GM23338 (cell line): ENCODE measurements at regions not wholly inside any gene's neighbourhood (a gene's known extent, or its start where the extent isn't known, plus 50 kb on each side); places are given as distances from the start of the nearest gene placed in this dataset.

Experiments
- ATAC-seq: fragments of 200-7000 bp; cut with Tn5 transposase; 3 replicates; pipeline ENCODE4 v1.9.1; 2020
- DNase-seq: peaks from one replicate; pipeline ENCODE4 v3.0.0-alpha.2; 2015; ENCODE audit warnings: low spot score
- H2AFZ ChIP-seq: fragments of 200-600 bp; sonication (generic); 2 replicates; pipeline ENCODE4 v1.8.0; 2016; ENCODE audit warnings: antibody characterized with exemption, mild to moderate bottlenecking, moderate library complexity
- H3F3A ChIP-seq: fragments of 200-600 bp; sonication (generic); replicated peaks from 2 replicates; pipeline ENCODE4 v1.8.0; 2017; ENCODE audit warnings: antibody characterized with exemption, mixed run types, low read depth
- H3K27ac ChIP-seq: fragments of 200-600 bp; sonication (generic); 2 replicates; pipeline ENCODE4 v1.6.1; 2016; ENCODE audit warnings: low read depth
- H3K27me3 ChIP-seq: fragments of 200-600 bp; sonication (generic); 2 replicates; pipeline ENCODE4 v1.8.0; 2016; ENCODE audit warnings: mild to moderate bottlenecking, mixed run types, moderate library complexity; ENCODE audit not compliant: insufficient read depth
- H3K36me3 ChIP-seq: fragments of 200-600 bp; sonication (generic); 2 replicates; pipeline ENCODE4 v1.8.0; 2016; ENCODE audit warnings: mild to moderate bottlenecking; ENCODE audit not compliant: insufficient read depth
- H3K4me1 ChIP-seq: fragments of 200-600 bp; sonication (generic); 2 replicates; pipeline ENCODE4 v1.8.0; 2016; ENCODE audit warnings: mild to moderate bottlenecking, moderate library complexity; ENCODE audit not compliant: insufficient read depth
- H3K4me2 ChIP-seq: fragments of 200-600 bp; sonication (generic); 2 replicates; pipeline ENCODE4 v1.7.1; 2017; ENCODE audit warnings: mixed run types
- H3K4me3 ChIP-seq: fragments of 200-600 bp; sonication (generic); 2 replicates; pipeline ENCODE4 v1.6.1; 2016; ENCODE audit warnings: mixed run types
- H3K79me2 ChIP-seq: fragments of 200-600 bp; sonication (generic); replicated peaks from 2 replicates; pipeline ENCODE4 v1.8.0; 2017; ENCODE audit warnings: mild to moderate bottlenecking; ENCODE audit not compliant: insufficient read depth
- H3K9me2 ChIP-seq: fragments of 200-600 bp; sonication (generic); 2 replicates; pipeline ENCODE4 v1.8.0; 2017; ENCODE audit not compliant: insufficient read depth
- H4K20me1 ChIP-seq: fragments of 200-600 bp; sonication (generic); replicated peaks from 2 replicates; pipeline ENCODE4 v1.8.0; 2017; ENCODE audit warnings: mild to moderate bottlenecking; ENCODE audit not compliant: insufficient read depth
- H3K27ac Mint-ChIP-seq: 2 replicates; pipeline ENCODE4 v1.8.0; 2020; ENCODE audit warnings: inconsistent platforms, mild to moderate bottlenecking, moderate library complexity, mixed read lengths
- H3K27me3 Mint-ChIP-seq: 3 replicates; pipeline ENCODE4 v1.8.0; 2022; ENCODE audit warnings: low read depth, mild to moderate bottlenecking, moderate library complexity, mixed read lengths, inconsistent platforms; ENCODE audit not compliant: insufficient read depth, poor library complexity
- H3K36me3 Mint-ChIP-seq: 3 replicates; pipeline ENCODE4 v1.8.0; 2021; ENCODE audit warnings: low read depth, mild to moderate bottlenecking, inconsistent platforms, moderate library complexity, mixed read lengths
- H3K4me1 Mint-ChIP-seq: 3 replicates; pipeline ENCODE4 v1.8.0; 2020; ENCODE audit warnings: mild to moderate bottlenecking, inconsistent platforms, mixed read lengths
- H3K4me3 Mint-ChIP-seq: 3 replicates; pipeline ENCODE4 v1.8.0; 2021; ENCODE audit warnings: moderate library complexity, mild to moderate bottlenecking, inconsistent platforms, mixed read lengths
- H3K9me3 Mint-ChIP-seq: 3 replicates; pipeline ENCODE4 v1.8.0; 2020; ENCODE audit warnings: moderate library complexity, mild to moderate bottlenecking, inconsistent platforms, mixed read lengths
- CTCF ChIP-seq, 2 experiments: fragments of 200-600 bp in 1 of 2; sonication (generic) in 1 of 2; conservative IDR thresholded peaks; 2 replicates each; pipeline versions ENCODE4 v1.5.1 to v1.6.1; 2016 to 2017; ENCODE audit warnings: antibody characterized with exemption in 2 of 2, low read depth in 2 of 2, mild to moderate bottlenecking in 2 of 2, moderate library complexity in 1 of 2
- ETS1 ChIP-seq: IDR thresholded peaks from 2 replicates; pipeline ENCODE4 v1.6.1; 2016; ENCODE audit warnings: antibody characterized with exemption
- EZH2phosphoT487 ChIP-seq: fragments of 200-600 bp; sonication (generic); IDR thresholded peaks from one replicate; pipeline ENCODE4 v1.8.1; 2018; ENCODE audit warnings: antibody characterized with exemption; ENCODE audit not compliant: unreplicated experiment
- JUNB ChIP-seq: IDR thresholded peaks from one replicate; pipeline ENCODE4 v1.6.1; 2016; ENCODE audit warnings: antibody characterized with exemption; ENCODE audit not compliant: unreplicated experiment
- POLR2AphosphoS5 ChIP-seq: IDR thresholded peaks from 2 replicates; pipeline ENCODE4 v1.6.1; 2016; ENCODE audit warnings: antibody characterized with exemption, low read depth
- ZNF331 ChIP-seq: fragments of 250-450 bp; sonication (Bioruptor Pico); IDR thresholded peaks from 2 replicates; pipeline ENCODE4 v1.5.0; 2020; ENCODE audit warnings: low read depth, mild to moderate bottlenecking, moderate library complexity
- TF ChIP-seq, protein P1 (sequence below): fragments of 250-450 bp; sonication (Bioruptor Pico); IDR thresholded peaks from 2 replicates; pipeline ENCODE4 v1.5.0; 2020; ENCODE audit warnings: mild to moderate bottlenecking, moderate library complexity

DNA sequence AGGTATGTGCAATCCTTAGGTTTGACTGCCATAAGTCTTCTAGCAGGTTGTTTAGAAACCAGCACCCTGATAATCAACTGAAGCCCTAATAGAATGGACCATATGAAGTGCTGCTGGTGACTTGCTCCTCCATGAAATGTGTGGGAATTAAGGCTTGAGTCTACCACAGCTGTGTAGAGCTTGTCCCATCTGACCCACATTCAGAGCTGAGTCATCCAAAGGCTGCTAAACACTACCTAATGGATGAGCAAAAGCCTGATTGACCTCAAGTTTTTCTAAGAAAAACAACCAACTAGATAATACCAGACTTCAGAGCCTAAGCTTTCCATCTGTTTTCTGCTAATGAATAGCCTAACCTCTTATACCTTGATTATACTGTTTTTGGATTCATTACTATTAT, 120.3 kb upstream of the MOCS1 start (continued):
- TF ChIP-seq, protein P1, sequence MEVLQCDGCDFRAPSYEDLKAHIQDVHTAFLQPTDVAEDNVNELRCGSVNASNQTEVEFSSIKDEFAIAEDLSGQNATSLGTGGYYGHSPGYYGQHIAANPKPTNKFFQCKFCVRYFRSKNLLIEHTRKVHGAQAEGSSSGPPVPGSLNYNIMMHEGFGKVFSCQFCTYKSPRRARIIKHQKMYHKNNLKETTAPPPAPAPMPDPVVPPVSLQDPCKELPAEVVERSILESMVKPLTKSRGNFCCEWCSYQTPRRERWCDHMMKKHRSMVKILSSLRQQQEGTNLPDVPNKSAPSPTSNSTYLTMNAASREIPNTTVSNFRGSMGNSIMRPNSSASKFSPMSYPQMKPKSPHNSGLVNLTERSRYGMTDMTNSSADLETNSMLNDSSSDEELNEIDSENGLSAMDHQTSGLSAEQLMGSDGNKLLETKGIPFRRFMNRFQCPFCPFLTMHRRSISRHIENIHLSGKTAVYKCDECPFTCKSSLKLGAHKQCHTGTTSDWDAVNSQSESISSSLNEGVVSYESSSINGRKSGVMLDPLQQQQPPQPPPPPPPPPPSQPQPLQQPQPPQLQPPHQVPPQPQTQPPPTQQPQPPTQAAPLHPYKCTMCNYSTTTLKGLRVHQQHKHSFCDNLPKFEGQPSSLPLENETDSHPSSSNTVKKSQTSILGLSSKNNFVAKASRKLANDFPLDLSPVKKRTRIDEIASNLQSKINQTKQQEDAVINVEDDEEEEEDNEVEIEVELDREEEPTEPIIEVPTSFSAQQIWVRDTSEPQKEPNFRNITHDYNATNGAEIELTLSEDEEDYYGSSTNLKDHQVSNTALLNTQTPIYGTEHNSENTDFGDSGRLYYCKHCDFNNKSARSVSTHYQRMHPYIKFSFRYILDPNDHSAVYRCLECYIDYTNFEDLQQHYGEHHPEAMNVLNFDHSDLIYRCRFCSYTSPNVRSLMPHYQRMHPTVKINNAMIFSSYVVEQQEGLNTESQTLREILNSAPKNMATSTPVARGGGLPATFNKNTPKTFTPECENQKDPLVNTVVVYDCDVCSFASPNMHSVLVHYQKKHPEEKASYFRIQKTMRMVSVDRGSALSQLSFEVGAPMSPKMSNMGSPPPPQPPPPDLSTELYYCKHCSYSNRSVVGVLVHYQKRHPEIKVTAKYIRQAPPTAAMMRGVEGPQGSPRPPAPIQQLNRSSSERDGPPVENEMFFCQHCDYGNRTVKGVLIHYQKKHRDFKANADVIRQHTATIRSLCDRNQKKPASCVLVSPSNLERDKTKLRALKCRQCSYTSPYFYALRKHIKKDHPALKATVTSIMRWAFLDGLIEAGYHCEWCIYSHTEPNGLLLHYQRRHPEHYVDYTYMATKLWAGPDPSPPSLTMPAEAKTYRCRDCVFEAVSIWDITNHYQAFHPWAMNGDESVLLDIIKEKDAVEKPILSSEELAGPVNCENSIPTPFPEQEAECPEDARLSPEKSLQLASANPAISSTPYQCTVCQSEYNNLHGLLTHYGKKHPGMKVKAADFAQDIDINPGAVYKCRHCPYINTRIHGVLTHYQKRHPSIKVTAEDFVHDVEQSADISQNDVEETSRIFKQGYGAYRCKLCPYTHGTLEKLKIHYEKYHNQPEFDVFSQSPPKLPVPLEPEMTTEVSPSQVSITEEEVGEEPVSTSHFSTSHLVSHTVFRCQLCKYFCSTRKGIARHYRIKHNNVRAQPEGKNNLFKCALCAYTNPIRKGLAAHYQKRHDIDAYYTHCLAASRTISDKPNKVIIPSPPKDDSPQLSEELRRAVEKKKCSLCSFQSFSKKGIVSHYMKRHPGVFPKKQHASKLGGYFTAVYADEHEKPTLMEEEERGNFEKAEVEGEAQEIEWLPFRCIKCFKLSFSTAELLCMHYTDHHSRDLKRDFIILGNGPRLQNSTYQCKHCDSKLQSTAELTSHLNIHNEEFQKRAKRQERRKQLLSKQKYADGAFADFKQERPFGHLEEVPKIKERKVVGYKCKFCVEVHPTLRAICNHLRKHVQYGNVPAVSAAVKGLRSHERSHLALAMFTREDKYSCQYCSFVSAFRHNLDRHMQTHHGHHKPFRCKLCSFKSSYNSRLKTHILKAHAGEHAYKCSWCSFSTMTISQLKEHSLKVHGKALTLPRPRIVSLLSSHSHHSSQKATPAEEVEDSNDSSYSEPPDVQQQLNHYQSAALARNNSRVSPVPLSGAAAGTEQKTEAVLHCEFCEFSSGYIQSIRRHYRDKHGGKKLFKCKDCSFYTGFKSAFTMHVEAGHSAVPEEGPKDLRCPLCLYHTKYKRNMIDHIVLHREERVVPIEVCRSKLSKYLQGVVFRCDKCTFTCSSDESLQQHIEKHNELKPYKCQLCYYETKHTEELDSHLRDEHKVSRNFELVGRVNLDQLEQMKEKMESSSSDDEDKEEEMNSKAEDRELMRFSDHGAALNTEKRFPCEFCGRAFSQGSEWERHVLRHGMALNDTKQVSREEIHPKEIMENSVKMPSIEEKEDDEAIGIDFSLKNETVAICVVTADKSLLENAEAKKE (CRISPR knock-in tag), result no peak

- peaks cover 2% of the 10 kb centered on the region; the same call in 1 of the 3 replicates for H3K36me3 Mint-ChIP-seq
- Histone ChIP-seq H3K36me3 (no peaks in the 10 kb centered on the region), H2AFZ (no peak overlapping the region), H3K4me3 (no peak overlapping the region), H3K27me3 (no peaks in the 10 kb centered on the region), H3K79me2 (no peaks in the 10 kb centered on the region), H3K4me2 (no peak overlapping the region), H3K4me1 (no peaks in the 10 kb centered on the region), H3K9me2 (peaks cover 36% of the 10 kb centered on the region), H3F3A (no peaks in the 10 kb centered on the region), H4K20me1 (no peaks in the 10 kb centered on the region), H3K27ac (no peak overlapping the region)
- H3K9me3 Mint-ChIP-seq, result peaks cover 17% of the 10 kb centered on the region; the same call in 2 of the 3 replicates
- no peak overlapping the region for H3K4me3 Mint-ChIP-seq
- no peaks in the 10 kb centered on the region for H3K27me3 Mint-ChIP-seq
- no peak for DNase-seq
- H3K4me1 Mint-ChIP-seq, result no peaks in the 10 kb centered on the region
- H3K27ac Mint-ChIP-seq, result no peak overlapping the region
- TF ChIP-seq JUNB (no peak), POLR2AphosphoS5 (no peak), EZH2phosphoT487 (no peak), CTCF (conservative IDR thresholded peaks at IDR 0.05; ENCODE audit: low read depth in 2 of 2) (no peak), ZNF331 (CRISPR knock-in tag) (no peak), ETS1 (no peak)
- no peak for ATAC-seq
Measured at GRCh38 chr6:40054186-40054585, 119.9 kb upstream of the MOCS1 start.
